Glutamatergic neuron (in vitro differentiated cells): ENCODE measurements at regions not wholly inside any gene's neighbourhood (a gene's known extent, or its start where the extent isn't known, plus 50 kb on each side); places are given as distances from the start of the nearest gene placed in this dataset.

Experiments used
- DNase-seq: peaks from one replicate; pipeline ENCODE4 v3.0.0; 2022
- H3K27ac Mint-ChIP-seq: one replicate; pipeline ENCODE4 v1.8.0; 2020; ENCODE audit warnings: mild to moderate bottlenecking, mixed read lengths, inconsistent platforms; ENCODE audit not compliant: unreplicated experiment
- H3K27me3 Mint-ChIP-seq: one replicate; pipeline ENCODE4 v1.8.0; 2020; ENCODE audit warnings: mild to moderate bottlenecking, moderate library complexity, mixed read lengths, inconsistent platforms; ENCODE audit not compliant: unreplicated experiment
- H3K36me3 Mint-ChIP-seq: one replicate; pipeline ENCODE4 v1.8.0; 2020; ENCODE audit warnings: mild to moderate bottlenecking, mixed read lengths, inconsistent platforms; ENCODE audit not compliant: unreplicated experiment
- H3K4me1 Mint-ChIP-seq: one replicate; pipeline ENCODE4 v1.8.0; 2020; ENCODE audit warnings: mild to moderate bottlenecking, low read depth, mixed read lengths, inconsistent platforms; ENCODE audit not compliant: unreplicated experiment
- H3K4me3 Mint-ChIP-seq: one replicate; pipeline ENCODE4 v1.8.0; 2020; ENCODE audit warnings: mild to moderate bottlenecking, mixed read lengths, inconsistent platforms; ENCODE audit not compliant: unreplicated experiment
- H3K9me3 Mint-ChIP-seq: one replicate; pipeline ENCODE4 v1.8.0; 2020; ENCODE audit warnings: mild to moderate bottlenecking, moderate library complexity, mixed read lengths, inconsistent platforms; ENCODE audit not compliant: unreplicated experiment
- CTCF ChIP-seq: fragments of 200-600 bp; sonication (generic); IDR thresholded peaks from one replicate; pipeline ENCODE4 v1.5.0; 2021; ENCODE audit not compliant: partially characterized antibody, unreplicated experiment

GRCh38 chr12:67562513-67563287 lies 85.8 kb upstream of the DYRK2 start:
- TF ChIP-seq CTCF, result no peak
- H3K27me3 Mint-ChIP-seq, result no peaks in the 10 kb centered on the region
- H3K27ac Mint-ChIP-seq, result no peak overlapping the region
- no peak for DNase-seq
- H3K4me3 Mint-ChIP-seq, result no peak overlapping the region
- peaks cover 4% of the 10 kb centered on the region for H3K36me3 Mint-ChIP-seq
- H3K4me1 Mint-ChIP-seq, result no peaks in the 10 kb centered on the region
- H3K9me3 Mint-ChIP-seq, result no peaks in the 10 kb centered on the region

- H3K27me3 Mint-ChIP-seq, result no peaks in the 10 kb centered on the region
Measured at GRCh38 chr12:67568055-67568454, 80.5 kb upstream of the DYRK2 start.

GRCh38 chr12:67572492-67572891 lies 76.1 kb upstream of the DYRK2 start:
- DNase-seq, result no peak
- peaks cover 1% of the 10 kb centered on the region for H3K9me3 Mint-ChIP-seq
- H3K4me1 Mint-ChIP-seq, result peaks cover 5% of the 10 kb centered on the region
- no peak overlapping the region for H3K27ac Mint-ChIP-seq
- no peaks in the 10 kb centered on the region for H3K36me3 Mint-ChIP-seq
- no peak overlapping the region for H3K4me3 Mint-ChIP-seq
- H3K27me3 Mint-ChIP-seq, result no peaks in the 10 kb centered on the region
- TF ChIP-seq CTCF, result no peak

More at GRCh38 chr12:67568055-67568454, 80.5 kb upstream of the DYRK2 start:
- DNase-seq, result no peak
- no peak overlapping the region for H3K27ac Mint-ChIP-seq
- TF ChIP-seq CTCF, result no peak
- no peaks in the 10 kb centered on the region for H3K9me3 Mint-ChIP-seq
- peaks cover 5% of the 10 kb centered on the region for H3K4me1 Mint-ChIP-seq
- H3K36me3 Mint-ChIP-seq, result peaks cover 4% of the 10 kb centered on the region
- H3K4me3 Mint-ChIP-seq, result no peak overlapping the region

GRCh38 chr12:67573566-67573965 lies 75.0 kb upstream of the DYRK2 start:
- H3K4me3 Mint-ChIP-seq, result no peak overlapping the region
- H3K36me3 Mint-ChIP-seq, result no peaks in the 10 kb centered on the region
- peaks cover 5% of the 10 kb centered on the region for H3K4me1 Mint-ChIP-seq
- H3K27me3 Mint-ChIP-seq, result no peaks in the 10 kb centered on the region
- TF ChIP-seq CTCF, result no peak
- no peak overlapping the region for H3K27ac Mint-ChIP-seq
- DNase-seq, result no peak
- peaks cover 3% of the 10 kb centered on the region for H3K9me3 Mint-ChIP-seq

GRCh38 chr12:67578976-67579661 lies 69.4 kb upstream of the DYRK2 start:
- no peak for DNase-seq
- TF ChIP-seq CTCF, result no peak
- H3K4me1 Mint-ChIP-seq, result peaks cover 1% of the 10 kb centered on the region
- no peaks in the 10 kb centered on the region for H3K36me3 Mint-ChIP-seq
- H3K9me3 Mint-ChIP-seq, result peaks cover 3% of the 10 kb centered on the region
- no peaks in the 10 kb centered on the region for H3K27me3 Mint-ChIP-seq
- H3K4me3 Mint-ChIP-seq, result no peak overlapping the region
- H3K27ac Mint-ChIP-seq, result no peak overlapping the region
